Parathyroid adenoma (tissue), 2 donors: ENCODE measurements at regions not wholly inside any gene's neighbourhood (a gene's known extent, or its start where the extent isn't known, plus 50 kb on each side); places are given as distances from the start of the nearest gene placed in this dataset.

Experiments used
- H2AFZ ChIP-seq: fragments of 300-600 bp; sonication (generic); one replicate; pipeline ENCODE4 v1.7.0; 2017; ENCODE audit warnings: antibody characterized with exemption, mild to moderate bottlenecking
- H3K27ac ChIP-seq: fragments of 300-600 bp; sonication (generic); one replicate; pipeline ENCODE4 v1.7.0; 2017
- H3K27me3 ChIP-seq: fragments of 300-600 bp; sonication (generic); one replicate; pipeline ENCODE4 v1.7.0; 2017; ENCODE audit warnings: low read length; ENCODE audit not compliant: control insufficient read depth, insufficient read depth
- H3K36me3 ChIP-seq: fragments of 300-600 bp; sonication (generic); one replicate; pipeline ENCODE4 v1.7.0; 2017; ENCODE audit warnings: low read length; ENCODE audit not compliant: control insufficient read depth, insufficient read depth
- H3K4me1 ChIP-seq: fragments of 300-600 bp; sonication (generic); one replicate; pipeline ENCODE4 v1.7.0; 2017; ENCODE audit warnings: control low read depth
- H3K4me2 ChIP-seq: fragments of 300-600 bp; sonication (generic); one replicate; pipeline ENCODE4 v1.7.0; 2017; ENCODE audit warnings: low read length
- H3K4me3 ChIP-seq: fragments of 300-600 bp; sonication (generic); one replicate; pipeline ENCODE4 v1.7.0; 2017; ENCODE audit warnings: low read depth, low read length
- H3K79me2 ChIP-seq: fragments of 300-600 bp; sonication (generic); one replicate; pipeline ENCODE4 v1.7.0; 2017; ENCODE audit warnings: control low read depth
- H3K9ac ChIP-seq: fragments of 300-600 bp; sonication (generic); one replicate; pipeline ENCODE4 v1.7.0; 2017; ENCODE audit warnings: mild to moderate bottlenecking
- H3K9me3 ChIP-seq: fragments of 300-600 bp; sonication (generic); one replicate; pipeline ENCODE4 v1.7.0; 2017; ENCODE audit warnings: low read length; ENCODE audit not compliant: control insufficient read depth
- CTCF ChIP-seq: fragments of 300-600 bp; sonication (generic); IDR thresholded peaks from one replicate; pipeline ENCODE4 v1.7.0; 2017; ENCODE audit warnings: antibody characterized with exemption, mild to moderate bottlenecking
- donor health status: primary hyperparathyroidism.

- Histone ChIP-seq H3K4me1 (no peaks in the 10 kb centered on the region), H3K9me3 (no peaks in the 10 kb centered on the region), H3K36me3 (no peaks in the 10 kb centered on the region), H3K9ac (no peak overlapping the region), H3K27ac (no peak overlapping the region), H3K79me2 (no peaks in the 10 kb centered on the region), H2AFZ (no peak overlapping the region), H3K4me2 (no peak overlapping the region), H3K27me3 (no peaks in the 10 kb centered on the region), H3K4me3 (no peak overlapping the region)
- no peak for TF ChIP-seq CTCF
Measured at GRCh38 chr1:200299571-200299970, 110.3 kb downstream of the ZNF281 start.

- Histone ChIP-seq H3K9me3 (no peaks in the 10 kb centered on the region), H3K36me3 (no peaks in the 10 kb centered on the region), H3K9ac (no peak overlapping the region), H3K4me1 (no peaks in the 10 kb centered on the region), H3K27ac (no peak overlapping the region), H3K27me3 (no peaks in the 10 kb centered on the region), H3K79me2 (no peaks in the 10 kb centered on the region), H3K4me3 (no peak overlapping the region), H2AFZ (no peak overlapping the region), H3K4me2 (no peak overlapping the region)
- TF ChIP-seq CTCF = no peak
Measured at GRCh38 chr1:200298242-200298641, 111.6 kb downstream of the ZNF281 start.

GRCh38 chr1:200296091-200296661 lies 113.7 kb downstream of the ZNF281 start:
- Histone ChIP-seq H3K79me2 (no peaks in the 10 kb centered on the region), H3K4me2 (no peak overlapping the region), H3K9ac (no peak overlapping the region), H3K4me1 (no peaks in the 10 kb centered on the region), H3K4me3 (no peak overlapping the region), H3K36me3 (no peaks in the 10 kb centered on the region), H2AFZ (no peak overlapping the region), H3K9me3 (no peaks in the 10 kb centered on the region), H3K27ac (no peak overlapping the region), H3K27me3 (no peaks in the 10 kb centered on the region)
- TF ChIP-seq CTCF = no peak

GRCh38 chr1:200294241-200294640 lies 115.6 kb downstream of the ZNF281 start:
- Histone ChIP-seq H3K27ac (no peak overlapping the region), H2AFZ (no peak overlapping the region), H3K4me2 (no peak overlapping the region), H3K36me3 (no peaks in the 10 kb centered on the region), H3K9me3 (no peaks in the 10 kb centered on the region), H3K4me1 (no peaks in the 10 kb centered on the region), H3K9ac (no peak overlapping the region), H3K27me3 (no peaks in the 10 kb centered on the region), H3K4me3 (no peak overlapping the region), H3K79me2 (no peaks in the 10 kb centered on the region)
- no peak for TF ChIP-seq CTCF

- no peaks in the 10 kb centered on the region for H3K36me3 ChIP-seq
Measured at GRCh38 chr1:200292699-200293098, 117.1 kb downstream of the ZNF281 start.

More at GRCh38 chr1:200292699-200293098, 117.1 kb downstream of the ZNF281 start:
- Histone ChIP-seq H3K4me3 (no peak overlapping the region), H3K4me1 (no peaks in the 10 kb centered on the region), H3K27me3 (no peaks in the 10 kb centered on the region), H3K27ac (no peak overlapping the region), H3K9ac (no peak overlapping the region), H3K4me2 (no peak overlapping the region), H3K79me2 (no peaks in the 10 kb centered on the region), H3K9me3 (no peaks in the 10 kb centered on the region), H2AFZ (no peak overlapping the region)
- no peak for TF ChIP-seq CTCF
